SK-N-SH treated with all-trans-retinoic acid at 6 μM for 48 hours (cell line): ENCODE measurements at regions not wholly inside any gene's neighbourhood (a gene's known extent, or its start where the extent isn't known, plus 50 kb on each side); places are given as distances from the start of the nearest gene placed in this dataset.

Experiments
- ATAC-seq: fragments of 200-7000 bp; cut with Tn5 transposase; 3 replicates; pipeline ENCODE4 v1.9.1; 2020; ENCODE audit warnings: mild to moderate bottlenecking, moderate library complexity
- ARNTL ChIP-seq: fragments of 450-650 bp; formaldehyde crosslinking; IDR thresholded peaks from 2 replicates; pipeline ENCODE4 v1.5.0; 2020; ENCODE audit warnings: low read depth, mild to moderate bottlenecking, moderate library complexity, borderline replicate concordance
- BACH2 ChIP-seq: fragments of 250-450 bp; sonication (Bioruptor Pico); IDR thresholded peaks from 2 replicates; pipeline ENCODE4 v1.9.0; 2021; ENCODE audit warnings: mild to moderate bottlenecking, borderline replicate concordance
- CREB5 ChIP-seq: fragments of 250-450 bp; sonication (Bioruptor Pico); IDR thresholded peaks from 2 replicates; pipeline ENCODE4 v1.5.1; 2020; ENCODE audit warnings: low read depth, mild to moderate bottlenecking, moderate library complexity
- CSDC2 ChIP-seq: fragments of 250-450 bp; sonication (Bioruptor Pico); IDR thresholded peaks from 2 replicates; pipeline ENCODE4 v1.5.0; 2020; ENCODE audit warnings: mild to moderate bottlenecking, moderate library complexity
- ESRRG ChIP-seq: fragments of 250-450 bp; sonication (Bioruptor Pico); IDR thresholded peaks from 2 replicates; pipeline ENCODE4 v1.6.1; 2021; ENCODE audit warnings: mild to moderate bottlenecking
- GLIS3 ChIP-seq: fragments of 250-450 bp; sonication (Bioruptor Pico); IDR thresholded peaks from 2 replicates; pipeline ENCODE4 v1.5.0; 2020; ENCODE audit warnings: mild to moderate bottlenecking, moderate library complexity
- ISL1 ChIP-seq: fragments of 250-450 bp; sonication (Bioruptor Pico); IDR thresholded peaks from 2 replicates; pipeline ENCODE4 v2.1.2; 2022; ENCODE audit warnings: mild to moderate bottlenecking, moderate library complexity
- PATZ1 ChIP-seq: fragments of 250-450 bp; sonication (Bioruptor Pico); IDR thresholded peaks from 2 replicates; pipeline ENCODE4 v1.8.0; 2020; ENCODE audit warnings: mild to moderate bottlenecking, moderate library complexity, borderline replicate concordance
- PPARA ChIP-seq: fragments of 250-450 bp; sonication (Bioruptor Pico); IDR thresholded peaks from 2 replicates; pipeline ENCODE4 v1.5.0; 2020; ENCODE audit warnings: mild to moderate bottlenecking, borderline replicate concordance
- RARB ChIP-seq: fragments of 250-450 bp; sonication (Bioruptor Pico); IDR thresholded peaks from 2 replicates; pipeline ENCODE4 v1.8.0; 2021; ENCODE audit warnings: mild to moderate bottlenecking, moderate library complexity
- SNAI2 ChIP-seq: fragments of 250-450 bp; sonication (Bioruptor Pico); IDR thresholded peaks from 2 replicates; pipeline ENCODE4 v1.5.0; 2020; ENCODE audit warnings: mild to moderate bottlenecking, moderate library complexity
- TOX ChIP-seq: fragments of 250-450 bp; sonication (Bioruptor Pico); IDR thresholded peaks from 2 replicates; pipeline ENCODE4 v1.8.0; 2021; ENCODE audit warnings: mild to moderate bottlenecking, moderate library complexity, borderline replicate concordance
- TSHZ2 ChIP-seq: fragments of 250-450 bp; sonication (Bioruptor Pico); IDR thresholded peaks from 2 replicates; pipeline ENCODE4 v1.5.0; 2020; ENCODE audit warnings: mild to moderate bottlenecking, moderate library complexity
- ZFP3 ChIP-seq: fragments of 250-450 bp; sonication (Bioruptor Pico); IDR thresholded peaks from 2 replicates; pipeline ENCODE4 v1.5.0; 2020; ENCODE audit warnings: mild to moderate bottlenecking, moderate library complexity
- ZFP30 ChIP-seq: fragments of 450-650 bp; formaldehyde crosslinking; IDR thresholded peaks from 2 replicates; pipeline ENCODE4 v1.5.0; 2022; ENCODE audit warnings: mild to moderate bottlenecking, moderate library complexity
- ZNF565 ChIP-seq: fragments of 450-650 bp; formaldehyde crosslinking; conservative IDR thresholded peaks from 2 replicates; pipeline ENCODE4 v1.5.0; 2020; ENCODE audit warnings: low read depth, mild to moderate bottlenecking, moderate library complexity
- ZNF70 ChIP-seq: fragments of 450-650 bp; formaldehyde crosslinking; IDR thresholded peaks from 2 replicates; pipeline ENCODE4 v1.5.0; 2020; ENCODE audit warnings: mild to moderate bottlenecking, moderate library complexity
- ZNF8 ChIP-seq: fragments of 450-650 bp; formaldehyde crosslinking; IDR thresholded peaks from 2 replicates; pipeline ENCODE4 v1.5.0; 2020; ENCODE audit warnings: mild to moderate bottlenecking, moderate library complexity
- TF ChIP-seq, protein P1 (sequence below): fragments of 250-450 bp; sonication (Bioruptor Pico); IDR thresholded peaks from 2 replicates; pipeline ENCODE4 v1.8.0; 2021; ENCODE audit warnings: low read depth, mild to moderate bottlenecking, moderate library complexity, borderline replicate concordance
- TF ChIP-seq, protein P2 (sequence below): fragments of 250-450 bp; sonication (Bioruptor Pico); IDR thresholded peaks from 2 replicates; pipeline ENCODE4 v1.5.1; 2021; ENCODE audit warnings: mild to moderate bottlenecking, moderate library complexity

DNA sequence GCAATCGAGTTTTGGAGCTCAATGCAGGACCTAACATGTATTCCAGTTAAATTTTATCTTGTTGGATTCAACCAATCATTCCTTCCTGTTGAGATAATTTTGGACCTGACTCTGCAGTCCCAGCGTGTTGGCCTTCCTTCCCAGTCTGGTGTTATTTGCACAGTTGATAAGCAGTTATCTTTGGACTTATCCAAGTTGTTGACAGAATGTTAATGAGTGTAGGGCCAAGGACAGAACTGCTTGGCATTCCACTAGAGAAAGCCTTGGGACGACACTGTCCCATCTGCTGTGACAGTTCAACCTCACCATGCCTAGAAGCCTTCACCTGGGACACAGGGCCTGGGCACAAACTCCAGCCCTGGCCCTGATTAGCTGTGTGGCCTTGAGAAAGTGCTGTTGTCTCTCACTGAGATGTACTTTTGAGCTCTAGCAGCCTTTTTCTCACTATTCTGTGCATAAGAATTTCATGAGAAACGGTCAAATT lies 104.1 kb upstream of the SLC25A33 start:
- TF ChIP-seq PPARA (CRISPR knock-in tag) (no peak), ZFP3 (CRISPR knock-in tag) (no peak)
- TF ChIP-seq, all 23 proteins: peak for 0
- no peak for ATAC-seq

- no peak for ATAC-seq
- no peak for TF ChIP-seq ZFP30 (CRISPR knock-in tag)
- no peak for TF ChIP-seq PPARA (CRISPR knock-in tag)
- TF ChIP-seq BACH2 (CRISPR knock-in tag): no peak
- no peak for TF ChIP-seq CREB5 (CRISPR knock-in tag)
- no peak for TF ChIP-seq SNAI2
- TF ChIP-seq TSHZ2: no peak
- TF ChIP-seq, protein P1, sequence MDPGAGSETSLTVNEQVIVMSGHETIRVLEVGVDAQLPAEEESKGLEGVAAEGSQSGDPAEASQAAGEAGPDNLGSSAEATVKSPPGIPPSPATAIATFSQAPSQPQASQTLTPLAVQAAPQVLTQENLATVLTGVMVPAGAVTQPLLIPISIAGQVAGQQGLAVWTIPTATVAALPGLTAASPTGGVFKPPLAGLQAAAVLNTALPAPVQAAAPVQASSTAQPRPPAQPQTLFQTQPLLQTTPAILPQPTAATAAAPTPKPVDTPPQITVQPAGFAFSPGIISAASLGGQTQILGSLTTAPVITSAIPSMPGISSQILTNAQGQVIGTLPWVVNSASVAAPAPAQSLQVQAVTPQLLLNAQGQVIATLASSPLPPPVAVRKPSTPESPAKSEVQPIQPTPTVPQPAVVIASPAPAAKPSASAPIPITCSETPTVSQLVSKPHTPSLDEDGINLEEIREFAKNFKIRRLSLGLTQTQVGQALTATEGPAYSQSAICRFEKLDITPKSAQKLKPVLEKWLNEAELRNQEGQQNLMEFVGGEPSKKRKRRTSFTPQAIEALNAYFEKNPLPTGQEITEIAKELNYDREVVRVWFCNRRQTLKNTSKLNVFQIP: no peak
- TF ChIP-seq, protein P2, sequence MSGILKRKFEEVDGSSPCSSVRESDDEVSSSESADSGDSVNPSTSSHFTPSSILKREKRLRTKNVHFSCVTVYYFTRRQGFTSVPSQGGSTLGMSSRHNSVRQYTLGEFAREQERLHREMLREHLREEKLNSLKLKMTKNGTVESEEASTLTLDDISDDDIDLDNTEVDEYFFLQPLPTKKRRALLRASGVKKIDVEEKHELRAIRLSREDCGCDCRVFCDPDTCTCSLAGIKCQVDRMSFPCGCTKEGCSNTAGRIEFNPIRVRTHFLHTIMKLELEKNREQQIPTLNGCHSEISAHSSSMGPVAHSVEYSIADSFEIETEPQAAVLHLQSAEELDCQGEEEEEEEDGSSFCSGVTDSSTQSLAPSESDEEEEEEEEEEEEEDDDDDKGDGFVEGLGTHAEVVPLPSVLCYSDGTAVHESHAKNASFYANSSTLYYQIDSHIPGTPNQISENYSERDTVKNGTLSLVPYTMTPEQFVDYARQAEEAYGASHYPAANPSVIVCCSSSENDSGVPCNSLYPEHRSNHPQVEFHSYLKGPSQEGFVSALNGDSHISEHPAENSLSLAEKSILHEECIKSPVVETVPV (CRISPR knock-in tag): no peak
- no peak for TF ChIP-seq PATZ1 (CRISPR knock-in tag)
- no peak for TF ChIP-seq RARB (CRISPR knock-in tag)
- no peak for TF ChIP-seq ESRRG
- TF ChIP-seq ZFP3 (CRISPR knock-in tag): no peak
- no peak for TF ChIP-seq ZNF565
- no peak for TF ChIP-seq CSDC2 (CRISPR knock-in tag)
- TF ChIP-seq ISL1 (CRISPR knock-in tag): no peak
- TF ChIP-seq ARNTL (CRISPR knock-in tag): no peak
- TF ChIP-seq, all 23 proteins: peak for 0
Measured at GRCh38 chr1:9435854-9436640, 103.2 kb upstream of the SLC25A33 start.

GRCh38 chr1:9437961-9438430 lies 101.3 kb upstream of the SLC25A33 start:
- no peak for ATAC-seq
- TF ChIP-seq ESRRG (no peak), RARB (CRISPR knock-in tag) (no peak), BACH2 (CRISPR knock-in tag) (no peak), PATZ1 (CRISPR knock-in tag) (no peak), ZNF8 (CRISPR knock-in tag) (no peak), GLIS3 (CRISPR knock-in tag) (no peak), ZFP3 (CRISPR knock-in tag) (no peak), TOX (no peak), CSDC2 (CRISPR knock-in tag) (no peak), SNAI2 (no peak), ZNF70 (no peak)
- TF ChIP-seq, protein P1: no peak
